ENCODE measurements at regions not wholly inside any gene's neighbourhood (a gene's known extent, or its start where the extent isn't known, plus 50 kb on each side); places are given as distances from the start of the nearest gene placed in this dataset.

DNA sequence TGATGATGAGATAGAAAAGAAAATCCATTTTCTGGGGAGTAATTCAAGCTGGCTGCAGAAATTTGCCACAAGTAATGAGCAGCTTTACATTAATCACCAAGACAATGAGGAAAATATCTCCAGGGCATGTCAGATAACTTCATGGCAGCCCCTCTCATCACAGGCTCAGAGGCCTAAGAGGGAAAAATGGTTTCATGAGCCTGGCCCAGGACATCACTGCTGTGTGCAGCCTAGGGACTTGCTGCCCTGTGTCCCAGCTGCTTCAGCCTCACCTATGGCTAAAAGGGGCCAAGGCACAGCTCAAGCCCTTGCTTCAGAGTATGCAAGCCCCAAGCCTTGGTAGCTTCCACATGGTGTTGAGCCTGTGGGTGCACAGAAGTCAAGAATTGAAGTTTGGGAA, 161.7 kb downstream of the OPA1 start:
- H3K4me3 Mint-ChIP-seq = no peak overlapping the region
- peaks cover 3% of the 10 kb centered on the region for H3K27me3 Mint-ChIP-seq
- H3K9me3 Mint-ChIP-seq = peaks cover 3 to 22% (median 4%) of the 10 kb centered on the region in 3 donors
- no peaks in the 10 kb centered on the region for H3K36me3 Mint-ChIP-seq
- no peak overlapping the region for H3K27ac Mint-ChIP-seq
- no peaks in the 10 kb centered on the region for H3K4me1 Mint-ChIP-seq

DNA sequence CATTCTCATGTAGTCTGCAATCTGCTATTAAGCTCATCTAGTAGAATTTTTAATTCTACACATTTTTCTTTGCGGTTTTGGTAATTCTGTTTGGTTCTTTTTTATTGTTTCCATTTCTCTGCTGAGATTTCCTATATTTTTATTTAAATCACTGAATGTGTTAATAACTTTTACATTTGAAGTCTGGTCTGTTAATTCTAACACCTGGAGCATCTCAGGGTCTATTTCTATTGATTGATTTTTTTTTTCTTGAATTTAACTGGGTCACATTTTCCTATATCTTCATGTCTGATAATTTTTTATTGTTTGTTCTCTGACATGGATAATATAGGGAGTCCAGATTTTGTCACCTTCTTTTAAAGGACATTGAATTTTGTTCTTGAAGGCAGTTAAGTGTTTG, 163.5 kb downstream of the OPA1 start:
- peaks cover 3% of the 10 kb centered on the region for H3K27me3 Mint-ChIP-seq
- H3K27ac Mint-ChIP-seq = no peak overlapping the region
- no peaks in the 10 kb centered on the region for H3K36me3 Mint-ChIP-seq
- H3K4me3 Mint-ChIP-seq = peak overlapping the region in 1 of 4 donors; percentile 18
- H3K4me1 Mint-ChIP-seq = no peaks in the 10 kb centered on the region
- peaks cover 3 to 22% (median 4%) of the 10 kb centered on the region in 3 donors for H3K9me3 Mint-ChIP-seq

DNA sequence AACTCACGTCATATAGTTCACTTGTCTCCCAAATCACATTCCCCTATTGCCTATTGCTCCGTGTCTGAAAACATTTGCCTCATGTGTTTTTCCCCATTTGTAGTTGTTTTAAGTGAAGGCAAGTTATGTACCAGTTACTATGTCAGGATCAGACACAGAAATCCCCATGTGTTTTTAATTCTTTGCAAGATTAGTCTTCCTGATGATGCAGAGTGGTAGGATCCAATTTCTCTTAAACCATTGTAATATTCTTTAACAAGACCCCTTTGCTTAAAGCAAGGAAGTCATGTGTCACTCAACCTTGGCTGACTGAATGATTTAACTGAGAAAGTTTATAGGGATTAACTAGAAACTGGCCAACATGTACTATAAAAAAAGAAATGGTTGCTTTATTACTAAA, 164.4 kb downstream of the OPA1 start:
- peaks cover 3% of the 10 kb centered on the region for H3K27me3 Mint-ChIP-seq
- peak overlapping the region in 1 of 3 donors; percentile 65 for H3K27ac Mint-ChIP-seq
- peaks cover 0 to under 1% (median 0%) of the 10 kb centered on the region in 3 donors for H3K4me1 Mint-ChIP-seq
- no peaks in the 10 kb centered on the region for H3K36me3 Mint-ChIP-seq
- H3K9me3 Mint-ChIP-seq = peaks cover 2 to 22% (median 3%) of the 10 kb centered on the region in 3 donors
- no peak overlapping the region for H3K4me3 Mint-ChIP-seq

DNA sequence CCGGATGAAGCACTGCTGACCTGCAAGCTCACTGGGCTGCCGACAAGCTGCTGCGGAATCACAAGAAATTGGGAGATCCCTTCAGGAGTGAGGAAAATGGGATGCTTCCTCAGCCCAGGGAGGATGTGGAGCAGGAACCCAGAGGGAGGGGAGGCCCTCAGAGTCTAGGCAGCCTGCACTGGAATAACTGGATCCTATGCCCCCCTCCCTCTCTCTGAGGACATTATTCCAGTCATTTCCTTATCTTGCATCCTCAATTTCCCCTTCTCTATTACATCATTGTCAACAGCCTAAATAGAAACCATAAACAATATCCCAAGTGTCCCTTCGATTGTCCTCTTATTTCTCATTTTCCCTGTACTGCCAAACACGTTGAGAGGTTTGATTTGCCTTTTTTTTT, 169.0 kb downstream of the OPA1 start:
- peaks cover 2% of the 10 kb centered on the region for H3K36me3 Mint-ChIP-seq
- peaks cover 3% of the 10 kb centered on the region for H3K27me3 Mint-ChIP-seq
- peaks cover 2 to 7% (median 4%) of the 10 kb centered on the region in 3 donors for H3K4me1 Mint-ChIP-seq
- peaks cover 0 to 9% (median 2%) of the 10 kb centered on the region in 3 donors for H3K9me3 Mint-ChIP-seq
- no peak overlapping the region for H3K27ac Mint-ChIP-seq
- no peak overlapping the region for H3K4me3 Mint-ChIP-seq

- Mint-ChIP-seq H3K27me3 (peaks cover 3% of the 10 kb centered on the region), H3K4me1 (peaks cover 2 to 7% (median 4%) of the 10 kb centered on the region in 3 donors), H3K27ac (no peak overlapping the region), H3K36me3 (peaks cover 2% of the 10 kb centered on the region), H3K9me3 (peaks cover 0 to 3% (median 1%) of the 10 kb centered on the region in 3 donors), H3K4me3 (no peak overlapping the region)
Observed at GRCh38 chr3:193762657-193763056, 169.6 kb downstream of the OPA1 start.

DNA sequence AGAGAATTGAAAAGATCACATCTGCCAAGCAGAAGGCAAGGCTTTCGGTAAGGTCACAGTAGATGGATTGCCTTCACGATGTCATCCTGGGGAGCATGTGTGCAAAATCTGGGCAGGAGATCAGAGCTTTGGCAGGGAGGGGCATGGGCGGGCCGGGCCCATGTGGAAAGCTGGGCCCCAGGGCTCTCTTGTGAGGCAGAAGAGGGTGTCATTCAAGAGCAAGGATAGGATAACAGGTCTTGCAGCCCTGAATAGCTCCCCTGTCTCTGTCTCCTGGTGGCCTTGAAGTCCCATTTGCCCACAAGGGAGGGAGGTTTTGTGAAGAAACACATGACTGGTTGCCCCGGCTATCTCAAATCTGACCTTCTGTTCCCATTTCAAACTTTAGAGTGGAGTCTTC, 172.0 kb downstream of the OPA1 start:
- H3K27ac Mint-ChIP-seq = no peak overlapping the region
- peaks cover 3% of the 10 kb centered on the region for H3K27me3 Mint-ChIP-seq
- H3K36me3 Mint-ChIP-seq = peaks cover 2% of the 10 kb centered on the region
- peaks cover 2 to 7% (median 4%) of the 10 kb centered on the region in 3 donors for H3K4me1 Mint-ChIP-seq
- no peak overlapping the region for H3K4me3 Mint-ChIP-seq
- no peaks in the 10 kb centered on the region for H3K9me3 Mint-ChIP-seq

GRCh38 chr3:193767353-193768069, 174.5 kb downstream of the OPA1 start:
- Mint-ChIP-seq H3K4me1 (peaks cover 2 to 5% (median 4%) of the 10 kb centered on the region in 3 donors), H3K9me3 (no peaks in the 10 kb centered on the region), H3K4me3 (no peak overlapping the region), H3K27ac (no peak overlapping the region), H3K27me3 (peaks cover 3% of the 10 kb centered on the region), H3K36me3 (peaks cover 2% of the 10 kb centered on the region)

DNA sequence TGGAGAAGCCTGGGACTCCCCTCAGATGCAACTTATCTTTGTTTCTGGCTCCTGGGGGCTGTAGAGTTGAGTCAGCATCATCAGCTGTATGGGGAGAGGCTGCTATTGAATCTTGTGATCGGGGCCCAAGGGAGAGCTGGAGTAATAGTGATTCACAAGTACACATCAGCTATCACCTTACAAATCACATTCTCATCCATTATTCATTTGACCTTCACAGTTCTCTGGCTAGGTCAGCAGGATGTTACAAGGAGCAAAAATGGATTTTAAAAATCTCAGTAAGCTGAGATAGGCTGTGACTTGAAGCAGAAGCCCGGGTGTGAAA, 175.0 kb downstream of the OPA1 start:
- Mint-ChIP-seq H3K27me3 (peaks cover 3% of the 10 kb centered on the region), H3K4me1 (peaks cover 0 to 4% (median 0%) of the 10 kb centered on the region in 3 donors), H3K4me3 (no peak overlapping the region), H3K36me3 (no peaks in the 10 kb centered on the region), H3K27ac (no peak overlapping the region), H3K9me3 (no peaks in the 10 kb centered on the region)

DNA sequence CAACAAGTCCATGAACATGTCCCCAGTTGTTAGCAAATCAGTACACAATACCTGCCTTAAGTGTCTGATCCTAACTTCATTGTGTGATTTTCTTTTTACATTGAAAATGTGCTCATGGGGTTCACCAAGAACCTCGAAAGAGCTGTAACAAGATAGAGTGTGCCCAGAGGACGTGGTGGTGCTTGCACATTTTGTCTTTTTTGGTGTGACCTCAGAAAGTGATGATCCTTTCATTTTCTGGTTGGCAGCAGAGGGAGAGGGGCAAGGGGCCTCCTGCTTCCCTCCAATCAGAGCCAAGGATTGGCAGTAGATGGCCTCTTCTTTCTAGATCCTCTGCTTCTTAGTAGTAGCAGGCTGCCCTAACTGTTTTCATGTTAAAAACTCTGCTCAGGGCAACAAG, 176.4 kb downstream of the OPA1 start:
- Mint-ChIP-seq H3K36me3 (no peaks in the 10 kb centered on the region), H3K27ac (no peak overlapping the region), H3K27me3 (peaks cover 3% of the 10 kb centered on the region), H3K4me1 (no peaks in the 10 kb centered on the region), H3K9me3 (no peaks in the 10 kb centered on the region), H3K4me3 (no peak overlapping the region)

GRCh38 chr3:193771011-193771652, 178.1 kb downstream of the OPA1 start:
- H3K9me3 Mint-ChIP-seq = no peaks in the 10 kb centered on the region
- H3K4me1 Mint-ChIP-seq = peaks cover 1 to 5% (median 4%) of the 10 kb centered on the region in 3 donors
- H3K4me3 Mint-ChIP-seq = no peak overlapping the region
- H3K27me3 Mint-ChIP-seq = peaks cover 4% of the 10 kb centered on the region
- H3K27ac Mint-ChIP-seq = no peak overlapping the region
- no peaks in the 10 kb centered on the region for H3K36me3 Mint-ChIP-seq

GRCh38 chr3:193771653-193772421, 178.8 kb downstream of the OPA1 start:
- peaks cover 8 to 12% (median 11%) of the 10 kb centered on the region in 3 donors for H3K4me1 Mint-ChIP-seq
- H3K36me3 Mint-ChIP-seq = no peaks in the 10 kb centered on the region
- H3K27ac Mint-ChIP-seq = no peak overlapping the region
- H3K9me3 Mint-ChIP-seq = no peaks in the 10 kb centered on the region
- H3K4me3 Mint-ChIP-seq = no peak overlapping the region
- peaks cover 4% of the 10 kb centered on the region for H3K27me3 Mint-ChIP-seq

- Mint-ChIP-seq H3K36me3 (no peaks in the 10 kb centered on the region), H3K27me3 (peaks cover 4% of the 10 kb centered on the region), H3K9me3 (no peaks in the 10 kb centered on the region), H3K27ac (no peak overlapping the region), H3K4me1 (peaks cover 10 to 14% (median 12%) of the 10 kb centered on the region in 3 donors), H3K4me3 (no peak overlapping the region)
Observed at GRCh38 chr3:193772422-193772763, 179.4 kb downstream of the OPA1 start.

- H3K36me3 Mint-ChIP-seq = no peaks in the 10 kb centered on the region
- H3K4me3 Mint-ChIP-seq = no peak overlapping the region
- peaks cover 10 to 14% (median 12%) of the 10 kb centered on the region in 3 donors for H3K4me1 Mint-ChIP-seq
- H3K27me3 Mint-ChIP-seq = peaks cover 5% of the 10 kb centered on the region
- H3K9me3 Mint-ChIP-seq = no peaks in the 10 kb centered on the region
- no peak overlapping the region for H3K27ac Mint-ChIP-seq
Observed at GRCh38 chr3:193773266-193774220, 180.5 kb downstream of the OPA1 start.

DNA sequence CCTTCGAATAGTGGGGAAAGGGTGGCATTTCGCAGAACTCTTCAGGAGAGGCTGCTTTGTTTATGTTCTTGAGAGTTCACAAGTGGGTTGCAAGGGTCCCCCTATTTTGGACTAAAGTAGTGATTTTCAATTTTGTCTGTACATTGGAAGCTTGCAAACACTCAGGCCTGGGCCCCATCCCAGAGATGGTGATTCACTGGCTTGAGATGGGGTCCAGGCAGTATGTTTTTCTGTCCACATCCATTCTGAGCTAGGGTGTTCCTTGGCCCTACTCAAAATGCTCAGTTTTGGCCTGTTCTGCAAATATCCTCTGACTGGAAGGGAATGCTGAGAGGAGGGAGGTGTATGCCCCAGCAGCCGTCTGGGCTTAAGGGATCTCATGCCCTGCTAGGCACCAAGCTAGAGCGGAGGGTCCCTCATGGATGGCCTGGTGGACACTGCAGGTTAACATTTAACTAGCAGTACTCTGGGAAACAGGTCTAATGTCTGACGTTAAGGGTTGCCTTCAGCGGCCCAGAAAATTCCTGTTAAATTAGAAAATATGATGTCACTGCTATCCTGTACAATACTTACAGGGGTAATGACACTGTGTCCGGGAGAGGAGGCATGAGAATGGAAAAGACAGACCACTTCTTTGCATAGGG, 181.4 kb downstream of the OPA1 start:
- no peaks in the 10 kb centered on the region for H3K9me3 Mint-ChIP-seq

More for the DNA sequence above, 181.4 kb downstream of the OPA1 start:
- Mint-ChIP-seq H3K36me3 (no peaks in the 10 kb centered on the region), H3K27ac (no peak overlapping the region), H3K4me1 (peaks cover 12 to 14% (median 12%) of the 10 kb centered on the region in 3 donors), H3K27me3 (peaks cover 12% of the 10 kb centered on the region), H3K4me3 (no peak overlapping the region)

All from IgD-negative memory B cell (primary cell).